GM23248 (cell line): ENCODE measurements at regions not wholly inside any gene's neighbourhood (a gene's known extent, or its start where the extent isn't known, plus 50 kb on each side); places are given as distances from the start of the nearest gene placed in this dataset.
"Not testable (repeated sequence)": the region's sequence is repeated elsewhere in the genome, so short reads cannot be mapped to it uniquely, and the experiment has no call there.

Experiments used
- DNase-seq: peaks from one replicate; pipeline ENCODE4 v3.0.0-alpha.2; 2015
- H2AFZ ChIP-seq: fragments of 200-600 bp; sonication (generic); 2 replicates; pipeline ENCODE4 v1.6.1; 2016; ENCODE audit warnings: antibody characterized with exemption
- H3F3A ChIP-seq: fragments of 200-600 bp; sonication (generic); 2 replicates; pipeline ENCODE4 v1.6.1; 2016; ENCODE audit warnings: mild to moderate bottlenecking, antibody characterized with exemption, mixed run types; ENCODE audit not compliant: insufficient read depth
- H3K27ac ChIP-seq: fragments of 200-600 bp; sonication (generic); 2 replicates; pipeline ENCODE4 v1.5.1; 2016; ENCODE audit warnings: mild to moderate bottlenecking
- H3K27me3 ChIP-seq: fragments of 200-600 bp; sonication (generic); replicated peaks from 2 replicates; pipeline ENCODE4 v1.6.1; 2016; ENCODE audit warnings: mild to moderate bottlenecking; ENCODE audit not compliant: insufficient read depth
- H3K36me3 ChIP-seq: fragments of 200-600 bp; sonication (generic); 2 replicates; pipeline ENCODE4 v1.6.1; 2016; ENCODE audit warnings: low read depth, mild to moderate bottlenecking
- H3K4me1 ChIP-seq: fragments of 200-600 bp; sonication (generic); 2 replicates; pipeline ENCODE4 v1.6.1; 2016; ENCODE audit warnings: mild to moderate bottlenecking; ENCODE audit not compliant: insufficient read depth
- H3K4me2 ChIP-seq: fragments of 200-600 bp; sonication (generic); one replicate; pipeline ENCODE4 v1.6.1; 2016; ENCODE audit warnings: mild to moderate bottlenecking; ENCODE audit not compliant: unreplicated experiment
- H3K4me3 ChIP-seq: fragments of 200-600 bp; sonication (generic); 2 replicates; pipeline ENCODE4 v1.5.1; 2016; ENCODE audit warnings: mild to moderate bottlenecking
- H3K79me2 ChIP-seq: fragments of 200-600 bp; sonication (generic); 2 replicates; pipeline ENCODE4 v1.6.1; 2016; ENCODE audit warnings: mild to moderate bottlenecking; ENCODE audit not compliant: insufficient read depth
- H3K9ac ChIP-seq: fragments of 200-600 bp; sonication (generic); 2 replicates; pipeline ENCODE4 v1.6.1; 2016; ENCODE audit warnings: mild to moderate bottlenecking
- H3K9me2 ChIP-seq: fragments of 200-600 bp; sonication (generic); 2 replicates; pipeline ENCODE4 v1.6.1; 2016; ENCODE audit warnings: mixed run types, mild to moderate bottlenecking, moderate library complexity; ENCODE audit not compliant: insufficient read depth
- H3K9me3 ChIP-seq: fragments of 200-600 bp; sonication (generic); one replicate; pipeline ENCODE4 v1.6.1; 2017; ENCODE audit warnings: low read depth
- H4K20me1 ChIP-seq: fragments of 200-600 bp; sonication (generic); 2 replicates; pipeline ENCODE4 v1.6.0; 2016; ENCODE audit not compliant: insufficient read depth
- EZH2 ChIP-seq: fragments of 200-600 bp; sonication (generic); IDR thresholded peaks from 2 replicates; pipeline ENCODE4 v1.6.1; 2018; ENCODE audit warnings: antibody characterized with exemption, mild to moderate bottlenecking; ENCODE audit not compliant: insufficient read depth, poor library complexity, severe bottlenecking
- EZH2phosphoT487 ChIP-seq: fragments of 200-600 bp; sonication (generic); IDR thresholded peaks from 2 replicates; pipeline ENCODE4 v1.6.1; 2018; ENCODE audit warnings: antibody characterized with exemption, moderate library complexity, mild to moderate bottlenecking, low read depth; ENCODE audit not compliant: insufficient read depth
- WGBS, 2 experiments: methylation state at CpG; one replicate each; pipeline ENCODE4 v1.1.6; 2015 to 2017; ENCODE audit warnings: low lambda C conversion rate in 2 of 2, low coverage in 1 of 2; ENCODE audit errors: missing lambda C conversion rate in 2 of 2; 5-methylcytosine and 5-hydroxymethylcytosine counted together
- in situ Hi-C: fragments of 300-500 bp; cut with MboI; formaldehyde crosslinking; loops from 2 replicates; pipeline ENCODE4 v1.15.0; 2020

DNA sequence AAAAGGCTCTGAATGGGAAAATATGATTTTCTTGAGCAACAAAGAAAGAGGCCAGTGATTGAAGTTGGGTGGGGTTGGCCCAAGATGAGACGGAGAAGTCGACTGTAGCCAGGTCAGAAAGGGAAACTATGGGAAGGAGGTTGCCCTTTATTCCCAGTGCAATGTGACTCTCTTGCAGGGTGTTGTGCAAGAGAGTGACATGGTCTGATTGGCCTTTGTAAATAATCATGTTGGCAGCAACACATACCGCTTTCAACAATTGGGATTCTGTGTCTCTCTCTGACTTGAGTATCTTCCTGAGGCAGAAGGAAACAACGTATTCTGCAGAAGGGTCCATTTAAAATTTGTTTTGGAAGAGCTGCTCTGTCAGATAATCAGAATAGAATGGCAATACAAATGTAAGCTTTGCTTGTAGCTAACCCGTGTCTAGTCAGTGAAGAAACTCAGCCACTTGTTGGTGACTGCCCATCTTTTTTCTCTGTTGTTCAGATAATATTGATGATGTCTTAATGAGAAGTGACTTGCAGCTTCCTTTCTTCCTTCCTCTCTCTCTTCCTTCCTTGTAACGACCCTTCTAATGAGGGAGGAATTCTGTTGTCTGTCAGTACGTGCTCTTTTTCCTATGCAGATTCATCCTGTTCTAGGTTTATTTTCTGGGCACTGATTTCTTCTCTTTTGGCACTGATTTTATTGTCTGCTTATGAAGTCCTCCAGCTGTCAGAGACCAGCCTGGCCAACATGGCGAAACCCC lies 311.0 kb upstream of the FAM98A start:
- no peaks in the 10 kb centered on the region for H3F3A ChIP-seq
- H3K9me2 ChIP-seq, result no peaks in the 10 kb centered on the region
- H3K4me3 ChIP-seq, result no peak overlapping the region
- H3K36me3 ChIP-seq, result no peaks in the 10 kb centered on the region
- no peaks in the 10 kb centered on the region for H3K9me3 ChIP-seq
- H3K9ac ChIP-seq, result no peak overlapping the region
- 12 to 13% methylated on average over 8 of the region's 8 CpGs for WGBS, 2 experiments
- H3K4me2 ChIP-seq, result no peak overlapping the region
- no peaks in the 10 kb centered on the region for H3K79me2 ChIP-seq
- in situ Hi-C loops, result no loop called here
- no peaks in the 10 kb centered on the region for H4K20me1 ChIP-seq
- no peak overlapping the region for H3K27ac ChIP-seq
- H2AFZ ChIP-seq, result no peak overlapping the region
- TF ChIP-seq EZH2phosphoT487, result no peak
- no peak for TF ChIP-seq EZH2
- peak; percentile 9 for DNase-seq
- H3K4me1 ChIP-seq, result no peaks in the 10 kb centered on the region
- no peaks in the 10 kb centered on the region for H3K27me3 ChIP-seq

DNA sequence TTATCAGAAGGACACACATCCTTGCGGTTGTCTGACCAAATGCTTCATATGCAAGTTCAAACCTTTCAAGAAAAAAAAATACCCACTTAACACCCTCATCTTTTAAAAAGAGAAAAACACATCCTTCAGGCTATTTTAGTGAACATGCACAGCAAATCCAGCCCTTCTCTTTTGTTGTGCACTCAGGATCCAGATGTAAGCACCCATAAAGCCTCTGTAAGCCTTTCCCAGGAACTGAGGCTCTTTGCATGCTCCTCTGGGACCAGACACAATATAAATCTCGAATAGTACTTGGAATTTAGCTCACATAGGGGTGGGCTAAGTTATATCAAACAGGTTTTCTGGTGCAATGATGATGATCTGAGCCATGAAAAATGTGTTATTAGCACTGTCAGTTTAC lies 308.8 kb upstream of the FAM98A start:
- TF ChIP-seq EZH2phosphoT487 (no peak), EZH2 (no peak)
- no peaks in the 10 kb centered on the region for H3K9me2 ChIP-seq
- WGBS, 2 experiments, result 30% methylated on average over 2 of the region's 2 CpGs
- H3K4me2 ChIP-seq, result no peak overlapping the region
- H3K27me3 ChIP-seq, result no peaks in the 10 kb centered on the region
- H3K27ac ChIP-seq, result no peak overlapping the region
- no peak overlapping the region for H2AFZ ChIP-seq
- no peak overlapping the region for H3K4me3 ChIP-seq
- no peaks in the 10 kb centered on the region for H3K4me1 ChIP-seq
- DNase-seq, result no peak
- no peaks in the 10 kb centered on the region for H3K36me3 ChIP-seq
- no peaks in the 10 kb centered on the region for H3F3A ChIP-seq
- no peaks in the 10 kb centered on the region for H3K79me2 ChIP-seq
- in situ Hi-C loops, result no loop called here
- no peak overlapping the region for H3K9ac ChIP-seq
- no peaks in the 10 kb centered on the region for H3K9me3 ChIP-seq
- no peaks in the 10 kb centered on the region for H4K20me1 ChIP-seq

DNA sequence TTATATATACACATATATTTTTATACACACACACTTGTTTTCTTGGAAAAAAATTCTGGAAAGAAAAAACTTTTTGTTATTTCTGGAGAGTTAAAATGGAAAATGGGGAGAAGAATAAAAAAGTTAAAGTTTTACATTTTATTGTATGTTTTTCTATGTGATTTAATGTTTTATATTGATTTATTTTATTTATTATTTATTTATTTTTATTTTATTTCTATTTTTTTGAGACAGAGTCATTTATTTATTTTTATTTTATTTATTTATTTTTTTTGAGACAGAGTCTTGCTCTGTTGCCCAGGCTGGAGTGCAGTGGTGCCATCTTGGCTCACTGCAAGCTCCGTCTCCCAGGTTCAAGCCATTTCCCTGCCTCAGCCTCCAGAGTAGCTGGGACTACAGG lies 307.0 kb upstream of the FAM98A start:
- H2AFZ ChIP-seq, result not testable (repeated sequence)
- 60 to 77% methylated on average over 1 of the region's 1 CpG for WGBS, 2 experiments

DNA sequence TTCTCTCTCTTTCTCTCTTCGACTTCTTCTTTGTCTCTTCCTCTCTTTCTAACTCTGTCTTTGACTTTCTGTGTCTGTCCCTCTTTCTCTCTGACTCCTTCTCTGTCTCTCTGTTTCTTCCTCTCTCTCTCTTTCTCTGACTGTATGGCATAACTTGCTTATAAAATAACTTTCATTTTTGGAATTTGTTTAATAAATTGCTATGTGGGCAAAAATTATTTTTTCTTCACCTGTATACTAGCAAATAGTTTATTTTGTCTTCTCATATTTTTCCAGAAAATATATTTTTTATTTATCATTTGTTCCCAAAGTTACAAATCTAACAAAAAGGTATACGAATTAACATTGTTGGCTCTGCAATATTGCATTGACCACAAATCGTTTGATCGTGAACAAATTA lies 305.7 kb upstream of the FAM98A start:
- no peaks in the 10 kb centered on the region for H3K36me3 ChIP-seq
- H2AFZ ChIP-seq, result no peak overlapping the region
- WGBS, 2 experiments, result 26 to 36% methylated on average over 4 of the region's 4 CpGs
- H4K20me1 ChIP-seq, result no peaks in the 10 kb centered on the region
- H3K9ac ChIP-seq, result no peak overlapping the region
- TF ChIP-seq EZH2, result no peak
- TF ChIP-seq EZH2phosphoT487, result no peak
- H3F3A ChIP-seq, result no peaks in the 10 kb centered on the region
- no peaks in the 10 kb centered on the region for H3K9me2 ChIP-seq
- H3K4me1 ChIP-seq, result no peaks in the 10 kb centered on the region
- H3K9me3 ChIP-seq, result no peaks in the 10 kb centered on the region
- no peak for DNase-seq
- H3K4me3 ChIP-seq, result no peak overlapping the region
- no peak overlapping the region for H3K27ac ChIP-seq
- in situ Hi-C loops, result no loop called here
- H3K79me2 ChIP-seq, result no peaks in the 10 kb centered on the region
- no peak overlapping the region for H3K4me2 ChIP-seq
- H3K27me3 ChIP-seq, result no peaks in the 10 kb centered on the region

More for the DNA sequence above, 307.0 kb upstream of the FAM98A start:
- H3K4me1 ChIP-seq, H3K27me3 ChIP-seq, H3K4me2 ChIP-seq, H4K20me1 ChIP-seq, H3K27ac ChIP-seq, in situ Hi-C loops, H3F3A ChIP-seq, DNase-seq, H3K9me3 ChIP-seq, H3K9me2 ChIP-seq, H3K79me2 ChIP-seq, H3K4me3 ChIP-seq, H3K9ac ChIP-seq, H3K36me3 ChIP-seq: not testable (repeated sequence)

DNA sequence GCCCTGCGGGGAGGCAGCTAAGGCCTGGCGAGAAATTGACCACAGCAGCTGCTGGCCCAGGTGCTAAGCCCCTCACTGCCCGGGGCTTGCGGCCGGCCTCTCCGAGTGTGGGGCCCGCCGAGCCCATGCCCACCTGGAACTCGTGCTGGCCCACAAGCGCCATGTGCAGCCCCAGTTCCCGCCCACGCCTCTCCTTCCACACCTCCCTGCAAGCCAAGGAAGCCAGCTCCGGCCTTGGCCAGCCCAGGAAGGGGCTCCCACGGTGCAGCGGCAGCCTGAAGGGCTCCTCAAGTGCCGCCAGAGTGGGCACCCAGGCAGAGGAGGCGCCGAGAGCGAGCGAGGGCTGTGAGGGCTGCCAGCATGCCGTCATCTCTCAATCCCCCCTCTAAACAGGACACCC lies 304.6 kb upstream of the FAM98A start:
- Histone ChIP-seq H3K9me3 (no peaks in the 10 kb centered on the region), H3K4me3 (no peak overlapping the region), H3K9ac (no peak overlapping the region), H3F3A (no peaks in the 10 kb centered on the region), H3K4me2 (no peak overlapping the region), H3K4me1 (no peaks in the 10 kb centered on the region), H3K9me2 (no peaks in the 10 kb centered on the region), H3K27ac (no peak overlapping the region), H3K27me3 (no peaks in the 10 kb centered on the region), H4K20me1 (no peaks in the 10 kb centered on the region), H3K79me2 (no peaks in the 10 kb centered on the region), H3K36me3 (no peaks in the 10 kb centered on the region), H2AFZ (no peak overlapping the region)
- TF ChIP-seq EZH2phosphoT487, result no peak
- no peak for TF ChIP-seq EZH2
- 70% methylated on average over 19 to 21 of the region's 21 CpGs for WGBS, 2 experiments
- no peak for DNase-seq
- in situ Hi-C loops, result no loop called here
